Panc1 (cell line): ENCODE measurements at regions not wholly inside any gene's neighbourhood (a gene's known extent, or its start where the extent isn't known, plus 50 kb on each side); places are given as distances from the start of the nearest gene placed in this dataset.

Source experiments
- CTCF ChIP-seq: fragments of 450-650 bp; IDR thresholded peaks from 2 replicates; pipeline ENCODE4 v1.5.1; 2017; ENCODE audit warnings: mild to moderate bottlenecking
- POLR2AphosphoS5 ChIP-seq: IDR thresholded peaks from 2 replicates; pipeline ENCODE4 v1.6.1; 2012; ENCODE audit warnings: mild to moderate bottlenecking, low read depth, low read length, moderate library complexity
- TCF7L2 ChIP-seq: IDR thresholded peaks from 2 replicates; pipeline ENCODE4 v1.6.1; 2011; ENCODE audit warnings: mild to moderate bottlenecking, low read depth, low read length, inconsistent platforms

GRCh38 chr11:69427906-69428880, 53.3 kb upstream of the LINC01488 start:
- no peak for TF ChIP-seq CTCF
- no peak for TF ChIP-seq TCF7L2
- no peak for TF ChIP-seq POLR2AphosphoS5
